MM.1S (cell line): ENCODE measurements at regions not wholly inside any gene's neighbourhood (a gene's known extent, or its start where the extent isn't known, plus 50 kb on each side); places are given as distances from the start of the nearest gene placed in this dataset.

ENCODE experiments used
- CTCF ChIP-seq: fragments of 300-600 bp; sonication (generic); IDR thresholded peaks from 2 replicates; pipeline ENCODE4 v1.5.1; 2016; ENCODE audit warnings: antibody characterized with exemption, low read length, mixed read lengths
- EZH2 ChIP-seq: fragments of 300-600 bp; sonication (generic); optimal IDR thresholded peaks from 2 replicates; pipeline ENCODE3; 2017; ENCODE audit warnings: low read depth, mild to moderate bottlenecking, antibody characterized with exemption, low read length, mixed read lengths

GRCh38 chr12:34294137-34294536 is 271.8 kb downstream of the ALG10 start:
- no peak for TF ChIP-seq CTCF
- TF ChIP-seq EZH2: no peak
